Mucosa of gallbladder (tissue), 1 donor: ENCODE measurements at regions not wholly inside any gene's neighbourhood (a gene's known extent, or its start where the extent isn't known, plus 50 kb on each side); places are given as distances from the start of the nearest gene placed in this dataset.

ENCODE experiments used
- DNase-seq: peaks from one replicate; pipeline ENCODE4 v3.0.0-alpha.2; 2020; ENCODE audit warnings: low spot score
- donor health status: DM: no; HTN: no; CAD: no.

DNA sequence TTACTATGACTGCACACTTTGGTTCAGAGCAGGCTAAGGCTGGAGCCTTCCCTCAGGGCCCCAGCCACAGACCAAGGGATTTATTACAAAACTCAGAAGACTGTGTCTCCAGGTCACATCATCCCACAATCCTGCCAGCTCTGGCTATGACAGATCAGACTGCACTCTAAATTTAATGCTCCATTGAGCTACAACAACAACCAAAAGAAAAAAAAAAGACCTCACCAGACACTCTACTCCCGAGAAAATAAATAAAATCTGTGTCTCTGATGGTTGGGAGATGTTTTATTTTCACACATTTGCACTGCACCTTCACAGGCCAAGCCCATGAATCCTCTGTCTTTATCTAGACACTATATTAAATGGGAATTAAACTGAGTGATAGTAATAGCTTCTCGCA lies 50.8 kb upstream of the CTNNB1 start:
- DNase-seq: no peak

DNA sequence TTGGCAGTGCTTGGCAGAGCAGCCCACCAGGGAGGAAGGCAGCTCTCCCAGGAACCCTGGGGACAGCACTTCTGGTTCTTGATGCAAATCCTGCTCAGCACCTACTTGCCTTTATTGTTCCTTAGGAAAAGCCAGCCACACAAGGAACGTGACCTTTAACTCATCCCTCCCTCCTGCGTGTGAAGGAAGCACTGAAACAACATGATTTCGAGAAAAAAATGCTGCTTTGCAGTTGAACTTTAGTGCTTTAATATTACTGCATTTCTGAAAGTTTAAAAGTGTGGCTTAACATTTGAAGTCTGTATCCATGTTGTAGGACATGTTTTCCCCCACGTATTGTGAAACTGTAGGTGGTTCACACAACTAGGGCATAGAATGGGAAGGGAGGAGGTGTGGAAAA lies 50.4 kb upstream of the CTNNB1 start:
- no peak for DNase-seq
